HK-2 (cell line): ENCODE measurements at regions not wholly inside any gene's neighbourhood (a gene's known extent, or its start where the extent isn't known, plus 50 kb on each side); places are given as distances from the start of the nearest gene placed in this dataset.

ENCODE experiments used
- DNase-seq: peaks from one replicate; pipeline ENCODE4 v3.0.0-alpha.2; 2018; ENCODE audit not compliant: unreplicated experiment

DNA sequence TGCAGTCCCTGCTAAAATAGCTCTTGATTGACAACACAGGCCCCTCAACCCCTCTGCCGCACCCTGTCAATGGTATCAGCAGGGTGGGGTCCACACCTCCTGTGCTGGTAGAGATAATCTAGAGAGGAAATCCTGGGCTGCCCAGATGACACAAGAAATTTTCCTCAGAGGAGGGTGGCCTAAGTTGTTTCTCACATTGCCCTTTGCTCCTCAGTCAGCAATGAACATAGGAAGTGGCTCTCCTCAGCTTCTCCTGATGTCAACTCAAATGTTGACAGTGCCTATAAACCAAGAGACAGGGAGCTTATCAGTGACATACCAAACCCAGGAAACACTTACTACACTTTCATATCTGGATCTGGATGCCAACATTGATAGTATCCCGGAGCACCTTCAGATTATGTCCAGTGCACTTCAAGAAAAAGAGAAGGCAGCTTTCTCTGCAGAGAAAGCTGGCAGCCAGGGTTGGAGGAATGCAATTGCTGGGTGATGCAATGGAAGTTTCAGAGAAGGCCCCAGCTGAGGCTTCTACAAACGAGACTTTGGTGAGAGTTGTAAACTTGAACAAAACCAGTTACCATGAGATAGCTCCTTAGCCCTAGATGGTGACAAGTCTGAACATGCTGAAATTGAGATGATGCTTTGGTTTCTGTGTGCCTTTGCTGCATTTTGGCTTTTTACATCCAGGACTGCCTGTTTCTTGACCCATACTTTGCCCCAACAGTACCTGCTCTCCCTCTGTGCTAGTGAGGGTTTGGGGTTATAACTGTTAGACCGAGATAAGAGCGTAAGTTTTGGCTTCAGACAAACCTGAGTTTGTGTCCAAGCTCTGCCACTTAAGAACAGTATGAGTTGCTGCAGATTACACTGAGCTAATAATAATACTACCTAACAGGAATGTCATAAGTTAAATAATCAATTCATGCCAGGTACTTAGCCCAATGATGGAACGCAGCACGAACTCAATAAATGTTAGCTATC lies 183.5 kb downstream of the NUAK1 start:
- no peak for DNase-seq

DNA sequence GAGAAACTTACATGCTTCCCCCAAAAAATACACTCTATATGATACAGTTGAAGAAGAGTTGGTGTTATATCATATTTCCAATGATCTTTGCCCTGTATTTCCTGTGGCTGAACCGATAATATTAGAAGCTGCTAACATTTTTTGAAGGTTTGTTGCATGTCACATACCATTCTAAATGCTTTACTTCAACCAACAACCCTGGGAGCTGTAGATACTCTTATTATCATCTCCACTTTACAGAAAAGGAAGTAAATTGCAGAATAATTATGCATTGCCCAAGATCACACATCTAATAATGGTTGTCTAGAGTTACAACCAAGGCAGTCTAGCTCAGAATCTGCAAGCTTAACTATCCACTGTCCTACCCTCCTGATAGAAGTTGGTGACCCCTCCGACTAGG lies 182.8 kb downstream of the NUAK1 start:
- DNase-seq: no peak

DNA sequence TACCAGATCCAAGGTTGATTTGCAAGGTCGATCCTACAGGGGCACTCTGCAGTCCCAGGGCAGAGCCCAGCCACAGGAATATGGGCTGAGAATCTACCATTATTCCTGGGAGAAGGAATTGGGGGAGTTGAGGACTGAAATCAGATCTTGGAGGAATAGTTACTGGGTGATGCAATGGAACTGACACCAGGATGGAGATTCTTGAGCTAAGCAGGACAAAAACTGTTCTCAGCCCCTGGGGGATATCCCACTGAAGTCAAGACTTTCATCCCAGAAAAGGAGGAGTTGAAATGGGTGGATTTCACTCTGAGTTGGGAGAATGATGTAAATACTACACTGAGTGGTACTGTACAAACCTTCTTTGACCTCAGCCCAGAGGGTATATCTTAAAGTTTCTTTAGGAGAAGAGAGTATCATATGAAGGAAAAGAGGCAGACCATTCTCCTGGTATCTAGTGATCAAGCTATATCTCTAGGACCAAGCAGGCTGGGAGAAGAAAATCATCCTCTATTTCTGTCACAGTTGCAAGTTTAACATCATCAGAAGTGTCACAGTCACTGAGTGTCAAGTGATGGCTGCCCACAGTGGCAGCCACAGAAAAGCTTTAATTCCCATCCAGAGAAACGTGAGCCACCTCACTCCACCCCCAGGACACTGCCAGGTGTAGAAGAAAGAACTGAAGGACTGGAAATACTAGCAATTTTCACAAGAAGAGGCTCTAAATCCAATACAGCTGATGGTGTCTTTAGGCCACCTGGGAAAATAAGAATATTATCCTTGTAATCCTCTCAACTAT lies 181.9 kb downstream of the NUAK1 start:
- no peak for DNase-seq

DNA sequence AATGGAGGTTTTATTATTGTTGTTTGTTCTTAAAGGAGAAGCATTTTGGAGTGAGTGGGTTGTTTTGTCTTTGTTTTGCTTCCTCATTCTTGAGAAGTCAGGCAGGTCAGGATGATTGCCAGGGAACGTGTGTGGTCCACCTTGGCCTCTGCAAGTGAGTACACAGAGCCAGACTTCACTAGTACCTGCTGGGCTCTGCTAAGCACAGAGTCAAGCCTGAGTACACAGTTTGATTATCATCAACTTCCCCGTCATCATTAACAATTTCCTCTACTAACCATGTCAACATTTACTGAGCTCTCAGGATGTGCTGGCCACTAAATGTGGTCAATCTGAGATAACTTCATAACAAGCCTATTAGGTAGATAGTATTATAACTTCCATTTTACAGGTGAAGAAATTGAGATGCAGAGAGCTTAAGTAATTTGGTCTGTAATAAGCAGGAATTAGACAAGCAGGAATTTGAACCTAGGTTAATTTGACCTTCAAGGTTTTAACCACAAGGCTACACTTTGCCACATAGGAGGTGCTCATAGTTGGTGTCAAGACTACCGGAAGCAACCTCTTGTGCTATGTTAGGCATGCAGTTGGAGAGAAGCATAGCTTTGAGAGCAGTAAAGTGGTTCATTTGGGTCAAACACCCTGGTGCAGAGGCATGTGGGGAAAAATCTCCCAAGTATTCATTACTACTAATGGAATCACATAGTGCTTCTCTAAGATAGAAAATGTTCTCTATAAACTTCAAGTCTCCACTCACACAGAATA lies 178.3 kb downstream of the NUAK1 start:
- peak; percentile 6 for DNase-seq

DNA sequence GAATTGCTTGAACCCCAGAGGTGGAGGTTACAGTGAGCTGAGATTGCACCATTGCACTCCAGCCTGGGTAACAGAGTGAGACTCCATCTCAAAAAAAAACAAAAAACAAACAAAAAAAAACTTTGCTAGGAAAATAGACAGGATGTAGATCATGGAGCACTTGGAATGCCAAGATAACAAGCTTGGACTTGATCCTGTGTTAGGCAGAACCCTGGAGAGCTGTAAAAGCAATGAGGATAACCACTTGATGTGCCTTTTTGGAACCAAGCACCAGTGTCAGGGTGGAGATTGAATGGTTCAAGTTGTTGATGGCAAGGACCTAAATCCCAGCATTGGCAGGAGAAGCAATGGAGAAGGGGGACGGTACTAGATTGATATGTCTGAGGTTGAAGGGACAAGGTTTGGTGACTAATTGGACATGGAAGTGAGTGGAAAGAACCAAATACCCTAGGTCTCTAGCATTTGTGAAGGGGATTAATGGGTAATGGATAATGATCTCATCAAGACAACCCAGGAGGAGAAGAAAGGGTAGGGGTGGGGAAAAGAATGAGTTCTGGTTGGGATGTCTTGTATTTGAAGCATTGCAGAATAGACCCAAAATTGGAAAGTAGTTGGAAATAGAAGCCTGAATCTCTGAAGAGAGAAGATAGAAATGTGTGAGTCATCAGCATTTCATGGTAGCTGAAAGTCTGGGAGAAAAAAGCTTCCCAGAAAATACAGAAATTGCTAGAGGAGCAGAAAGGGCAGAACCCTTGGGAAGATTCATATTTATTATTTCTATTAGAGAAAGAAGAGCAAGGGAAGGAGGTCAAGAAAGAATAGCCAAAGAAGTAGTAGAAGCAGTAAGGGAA lies 176.7 kb downstream of the NUAK1 start:
- no peak for DNase-seq

DNA sequence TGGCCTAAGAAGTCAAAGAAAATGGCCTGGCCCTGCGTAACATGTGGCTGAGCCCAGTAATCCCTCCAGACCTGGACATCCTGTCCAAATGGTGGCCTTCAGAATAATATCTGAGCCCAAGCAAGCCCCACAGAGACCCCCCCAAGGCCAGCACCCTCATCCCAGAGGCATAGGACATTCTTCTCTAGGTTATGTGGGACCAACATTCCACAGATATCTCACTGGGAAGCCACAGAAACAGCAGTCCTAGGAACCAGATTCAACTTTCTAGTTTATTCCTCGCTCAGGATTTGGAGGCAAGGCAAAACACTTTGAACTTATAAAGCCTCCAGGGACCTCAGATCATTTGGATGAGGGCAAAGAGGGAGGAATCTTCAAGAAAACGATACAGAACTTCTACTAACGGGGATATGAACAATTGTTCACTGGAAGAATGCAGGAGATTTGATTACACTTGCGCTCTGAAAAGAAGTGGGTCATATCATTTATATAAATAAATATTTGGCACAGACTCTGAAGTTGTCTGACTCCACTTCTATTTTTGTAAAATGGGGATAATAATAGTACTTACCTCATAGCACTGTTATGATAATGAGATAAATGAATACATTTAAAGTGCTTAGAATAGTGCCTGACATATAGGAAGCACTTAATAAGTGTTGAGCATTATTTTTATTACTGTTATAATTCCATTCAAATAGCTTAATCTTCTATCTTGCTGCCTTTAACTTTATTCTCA lies 171.5 kb downstream of the NUAK1 start:
- no peak for DNase-seq

DNA sequence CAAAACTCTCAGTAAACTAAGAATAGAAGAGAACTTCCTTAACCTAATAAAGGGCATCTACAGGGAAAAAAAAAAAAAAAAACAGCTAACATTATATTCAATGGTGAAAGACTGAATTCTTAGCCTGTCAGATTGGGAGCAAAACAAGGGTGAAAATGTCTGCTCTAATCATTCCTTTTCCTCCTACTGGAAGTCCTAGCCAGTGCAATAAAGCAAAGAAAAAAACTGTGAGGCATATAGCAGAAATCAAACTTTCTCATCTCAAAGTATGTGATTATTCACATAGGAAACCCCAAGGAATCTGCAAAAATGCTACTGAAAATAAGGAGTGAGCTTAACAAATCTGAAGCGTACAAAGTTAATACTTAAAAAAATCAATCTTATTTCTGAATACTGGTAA lies 170.7 kb downstream of the NUAK1 start:
- DNase-seq: no peak

DNA sequence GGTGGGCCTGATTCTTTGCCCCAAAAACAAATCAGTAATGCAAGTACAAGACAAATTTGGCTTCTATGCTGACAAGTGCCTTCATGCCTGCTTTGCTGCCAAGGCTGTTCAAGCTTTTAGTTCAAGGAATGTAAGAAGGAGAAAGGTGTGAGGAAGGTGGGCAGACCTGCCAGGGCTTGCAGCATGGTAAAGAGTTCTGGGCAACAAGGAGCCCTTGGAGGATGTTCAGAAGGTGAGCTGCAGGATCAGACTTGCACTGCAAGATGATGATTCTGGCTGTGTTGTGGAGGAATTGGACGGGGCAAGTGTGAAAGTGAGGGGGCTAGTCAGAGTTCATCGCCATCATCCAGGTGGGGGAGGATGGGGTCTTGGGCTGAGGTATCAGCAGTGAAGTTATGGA lies 167.9 kb downstream of the NUAK1 start:
- no peak for DNase-seq

DNA sequence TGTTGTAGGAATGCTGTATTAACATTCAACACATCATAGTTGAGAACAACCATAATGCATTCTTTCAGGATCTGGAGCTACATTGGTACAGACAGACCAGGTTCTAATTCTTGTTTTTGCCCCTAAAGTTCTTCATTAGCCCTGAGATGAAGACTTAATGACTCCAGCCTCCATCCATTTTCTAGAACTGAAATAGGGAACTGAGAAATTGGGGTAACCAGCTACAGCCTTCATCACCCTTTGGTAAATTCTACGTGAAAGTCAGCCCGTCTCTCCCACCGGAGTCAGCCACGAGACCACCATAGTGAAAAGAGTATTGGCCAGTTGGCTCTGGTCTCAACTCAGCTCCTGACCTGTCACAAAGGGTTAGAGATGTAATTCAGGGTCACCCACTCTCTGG lies 164.0 kb downstream of the NUAK1 start:
- no peak for DNase-seq

DNA sequence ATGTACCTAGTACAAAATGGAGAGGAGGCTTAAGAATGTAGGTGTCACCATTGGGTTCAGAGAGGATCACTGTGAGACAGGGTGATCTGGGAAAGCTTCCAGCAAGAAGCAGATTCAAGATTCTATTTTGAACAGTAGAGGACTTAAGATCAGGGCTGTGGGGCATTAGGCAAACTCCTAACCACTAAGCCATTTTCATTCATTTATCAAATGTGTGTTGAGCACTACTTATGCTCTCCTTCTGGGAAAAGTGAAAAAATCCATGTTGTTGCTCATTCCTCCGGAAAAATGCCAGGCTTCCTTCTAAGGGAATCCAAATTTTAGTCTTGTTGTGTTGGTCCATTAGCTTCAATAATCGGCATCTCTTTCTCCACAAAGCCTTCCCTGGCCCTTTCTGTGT lies 163.4 kb downstream of the NUAK1 start:
- DNase-seq: no peak

DNA sequence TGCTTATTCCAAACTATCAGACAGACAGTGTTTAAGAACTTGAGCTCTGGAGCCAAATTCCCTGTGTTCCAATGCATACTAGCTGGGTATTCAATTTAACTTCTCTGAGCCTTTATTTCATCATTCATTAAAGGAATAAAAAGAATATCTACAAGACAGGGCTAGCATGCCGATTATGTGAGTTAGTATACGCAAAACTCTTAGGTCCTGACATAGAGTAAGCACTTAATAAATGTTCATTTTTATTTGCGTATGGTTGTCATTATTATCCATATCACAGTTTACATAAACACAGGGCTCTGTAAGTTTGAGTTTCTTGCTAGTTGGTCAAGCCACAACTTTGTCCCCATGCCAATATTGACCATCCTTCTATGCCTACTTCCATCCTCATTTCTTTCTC lies 161.5 kb downstream of the NUAK1 start:
- no peak for DNase-seq

DNA sequence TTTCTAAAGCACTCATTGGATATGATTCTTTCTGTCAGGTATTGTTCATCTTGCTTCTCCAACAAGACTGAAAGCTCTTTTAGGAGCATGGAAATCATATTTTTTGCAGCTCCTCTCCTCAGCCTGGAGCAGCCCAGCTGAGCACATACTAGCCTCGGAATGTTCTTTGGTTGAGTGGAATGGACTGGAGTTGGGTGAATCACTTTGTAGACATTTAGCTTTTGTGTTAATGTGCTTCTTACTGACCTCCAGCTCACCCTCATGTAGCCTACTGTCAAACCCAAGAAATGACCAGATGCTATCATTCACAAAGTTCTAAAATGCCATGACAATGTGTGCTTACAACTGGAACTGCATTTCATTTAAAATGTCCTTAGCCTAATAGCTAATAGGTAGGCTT lies 161.1 kb downstream of the NUAK1 start:
- no peak for DNase-seq

DNA sequence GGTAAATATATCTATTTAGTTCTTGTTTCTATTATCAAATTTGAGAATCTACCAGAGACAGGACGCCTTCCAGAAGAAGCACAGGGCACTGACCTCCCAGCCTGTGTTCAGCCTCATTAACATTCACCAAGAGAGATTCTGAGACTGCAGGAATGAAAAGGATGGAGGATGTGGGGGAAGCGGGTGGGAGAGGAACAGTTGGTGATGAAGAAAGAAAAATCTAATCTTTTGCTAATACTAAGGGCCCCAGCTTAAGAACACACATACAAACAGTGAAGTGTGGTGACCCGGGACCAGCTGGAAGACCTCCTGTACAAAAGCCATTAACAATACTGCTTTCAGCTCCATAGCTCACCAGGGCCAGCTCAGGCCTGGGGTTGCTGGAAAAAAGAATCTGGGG lies 160.5 kb downstream of the NUAK1 start:
- DNase-seq: no peak

DNA sequence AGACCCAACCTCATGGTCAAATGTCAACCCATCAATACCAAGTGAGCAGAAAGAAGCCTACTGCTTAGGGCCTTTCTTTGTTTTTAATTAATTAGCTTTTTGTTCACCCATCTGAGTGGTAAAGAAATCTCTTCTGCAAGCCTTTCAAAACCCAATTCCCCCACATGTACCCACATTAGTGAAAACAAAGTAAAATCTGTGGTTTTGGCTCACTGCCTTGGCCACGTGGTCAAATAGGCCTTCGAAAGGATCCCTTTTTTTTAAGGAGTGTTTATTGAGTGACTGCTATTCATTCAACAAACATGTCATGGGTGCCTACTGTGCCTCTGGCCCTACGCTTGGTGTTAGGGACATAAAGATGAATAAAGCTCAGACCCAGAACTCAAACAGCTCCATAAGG lies 160.1 kb downstream of the NUAK1 start:
- no peak for DNase-seq

DNA sequence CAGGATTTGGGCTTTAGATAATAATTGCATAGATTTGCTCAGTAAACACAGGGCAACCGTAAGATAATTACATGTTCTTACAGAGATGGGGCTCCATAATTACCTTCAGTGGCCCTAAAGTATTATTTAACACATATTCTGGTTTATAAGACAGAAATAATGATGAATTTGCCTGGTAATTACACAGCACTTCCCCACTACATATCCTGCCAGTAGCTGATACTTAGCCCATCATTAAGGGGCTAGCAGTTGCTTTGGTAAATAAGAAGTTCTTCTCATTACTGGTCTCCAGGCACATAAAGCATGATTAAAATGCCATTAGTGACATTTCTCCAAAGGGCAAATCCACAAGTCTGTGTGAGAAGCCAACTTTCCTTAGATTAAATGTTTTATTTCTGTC lies 158.7 kb downstream of the NUAK1 start:
- DNase-seq: no peak

DNA sequence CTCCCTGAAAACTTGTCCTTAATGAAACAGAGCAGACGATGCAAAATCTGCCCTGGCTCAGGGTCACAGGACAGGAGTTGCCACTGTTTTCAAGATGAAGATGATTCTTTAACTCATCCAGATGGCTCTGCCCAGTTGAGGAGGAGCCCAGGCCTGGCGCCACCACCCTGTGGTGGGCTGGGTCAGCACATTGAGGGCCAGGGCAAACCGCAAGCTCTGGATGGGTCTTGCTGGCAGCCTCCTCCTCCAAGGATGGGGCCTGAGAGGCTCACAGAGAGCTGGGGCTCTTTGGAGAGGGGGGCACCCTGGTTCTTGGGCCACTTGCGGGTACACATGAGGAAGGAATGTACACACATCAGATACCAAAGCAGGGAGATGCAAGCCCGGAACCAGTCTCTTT lies 158.2 kb downstream of the NUAK1 start:
- DNase-seq: no peak

DNA sequence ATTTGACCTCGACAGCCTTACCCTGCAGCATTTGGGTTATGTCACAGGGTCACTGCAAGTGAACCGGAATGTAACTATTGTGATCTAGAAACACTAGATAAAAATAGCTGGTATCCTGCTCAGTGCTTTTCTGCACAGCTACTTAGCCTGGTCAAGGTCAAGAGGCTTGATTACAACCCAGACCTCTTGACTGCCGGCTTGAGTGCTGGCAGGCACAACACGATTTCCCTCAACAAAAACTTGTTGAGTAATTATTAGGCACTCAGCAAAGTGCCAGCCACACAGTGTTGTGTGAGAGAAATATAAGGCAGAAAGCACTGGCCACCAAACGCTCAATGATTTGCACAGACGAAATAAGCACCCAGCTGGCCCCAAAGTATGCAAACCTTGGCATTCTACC lies 156.7 kb downstream of the NUAK1 start:
- no peak for DNase-seq

DNA sequence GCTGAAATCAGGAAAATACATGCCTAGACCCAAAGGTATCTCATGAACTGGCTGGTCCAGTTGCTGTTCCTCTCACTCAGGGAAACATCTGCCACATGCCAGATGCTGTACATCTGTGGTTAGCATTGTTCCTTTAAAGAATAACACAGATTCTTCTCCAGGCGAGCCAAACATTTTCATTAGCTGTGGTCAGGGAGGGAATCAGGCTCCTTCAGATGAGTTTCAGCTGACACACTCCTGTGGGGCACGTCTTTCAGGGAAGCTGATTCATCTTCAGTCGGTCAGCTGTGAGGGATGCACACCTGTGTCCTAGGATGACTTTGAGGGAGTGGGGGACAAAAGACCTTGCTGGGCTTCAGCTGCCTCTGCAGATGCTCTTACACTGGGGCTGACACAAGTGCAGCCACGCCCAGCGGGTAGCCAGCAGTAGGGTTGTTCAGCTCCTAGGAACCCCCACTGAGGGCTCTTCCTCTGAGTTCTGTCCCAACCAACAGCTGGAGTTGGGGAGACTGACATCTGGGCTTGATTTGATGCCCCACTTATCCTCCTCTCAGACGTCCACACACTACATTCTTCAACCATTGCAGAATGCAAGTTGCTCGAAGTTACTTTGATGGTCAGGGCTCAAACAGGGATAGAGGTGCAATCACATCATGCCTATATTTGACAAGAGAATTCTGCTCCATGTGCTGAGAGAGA lies 155.0 kb downstream of the NUAK1 start:
- DNase-seq: peak; percentile 5

DNA sequence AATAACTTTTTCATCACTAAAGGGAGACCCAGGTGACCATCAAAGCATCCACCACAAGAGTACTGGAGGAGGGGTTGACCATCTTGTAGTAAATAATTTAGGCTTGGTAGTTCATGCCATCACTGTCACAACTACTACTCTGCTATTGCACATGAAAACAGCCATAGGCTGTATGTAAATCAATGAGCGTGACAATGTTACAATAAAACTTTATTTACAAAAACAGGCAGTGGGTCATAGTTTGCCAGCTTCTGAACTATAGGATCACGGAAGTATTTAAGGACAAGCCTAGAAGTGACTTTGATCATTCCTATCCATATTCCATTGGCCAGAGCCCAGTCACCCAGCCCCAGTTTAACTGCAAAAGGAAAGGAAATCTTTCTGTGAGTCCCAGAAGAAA lies 153.4 kb downstream of the NUAK1 start:
- no peak for DNase-seq
